ENCODE measurements at regions not wholly inside any gene's neighbourhood (a gene's known extent, or its start where the extent isn't known, plus 50 kb on each side); places are given as distances from the start of the nearest gene placed in this dataset.
"Not testable (repeated sequence)": the region's sequence is repeated elsewhere in the genome, so short reads cannot be mapped to it uniquely, and the experiment has no call there.

GRCh38 chr1:22332795-22333499 lies 118.7 kb upstream of the ZBTB40 start:
- Histone ChIP-seq H3K36me3 (ENCODE audit: low read depth) (no peaks in the 10 kb centered on the region), H3K27me3 (ENCODE audit: insufficient read depth, low read depth) (no peaks in the 10 kb centered on the region), H3K4me2 (0 out of 2 replicates have a peak overlapping the region, but pooled peaks have one; percentile 11), H3K9me2 (ENCODE audit: insufficient read depth) (no peaks in the 10 kb centered on the region), H4K20me1 (ENCODE audit: insufficient read depth) (no peaks in the 10 kb centered on the region), H3K27ac (peak overlapping the region; percentile 34; the same call in 1 of the 2 replicates), H3K4me1 (replicated peaks; ENCODE audit: insufficient read depth) (peaks cover 9% of the 10 kb centered on the region; the same call in 1 of the 2 replicates), H3K4me3 (no peak overlapping the region), H2AFZ (0 out of 2 replicates have a peak overlapping the region, but pooled peaks have one; percentile 60), H3K9me3 (ENCODE audit: insufficient read depth, low read depth) (no peaks in the 10 kb centered on the region), H3K79me2 (ENCODE audit: low read depth) (no peaks in the 10 kb centered on the region), H3F3A (ENCODE audit: insufficient read depth, low read depth) (no peaks in the 10 kb centered on the region)
- CTCF ChIA-PET, result no interaction called here
- POLR2A ChIA-PET (ENCODE audit: unreplicated experiment), result no interaction called here
- peak; percentile 53 for DNase-seq
- intact Hi-C loops (cut with micrococcal nuclease; ENCODE audit: unreplicated experiment), result no loop called here
- no TSS peak for BruUV-seq (replicated peaks)
- TF ChIP-seq EZH2 (IDR thresholded peaks at IDR 0.05; ENCODE audit: low read depth), result no peak
- TF ChIP-seq, protein P1, sequence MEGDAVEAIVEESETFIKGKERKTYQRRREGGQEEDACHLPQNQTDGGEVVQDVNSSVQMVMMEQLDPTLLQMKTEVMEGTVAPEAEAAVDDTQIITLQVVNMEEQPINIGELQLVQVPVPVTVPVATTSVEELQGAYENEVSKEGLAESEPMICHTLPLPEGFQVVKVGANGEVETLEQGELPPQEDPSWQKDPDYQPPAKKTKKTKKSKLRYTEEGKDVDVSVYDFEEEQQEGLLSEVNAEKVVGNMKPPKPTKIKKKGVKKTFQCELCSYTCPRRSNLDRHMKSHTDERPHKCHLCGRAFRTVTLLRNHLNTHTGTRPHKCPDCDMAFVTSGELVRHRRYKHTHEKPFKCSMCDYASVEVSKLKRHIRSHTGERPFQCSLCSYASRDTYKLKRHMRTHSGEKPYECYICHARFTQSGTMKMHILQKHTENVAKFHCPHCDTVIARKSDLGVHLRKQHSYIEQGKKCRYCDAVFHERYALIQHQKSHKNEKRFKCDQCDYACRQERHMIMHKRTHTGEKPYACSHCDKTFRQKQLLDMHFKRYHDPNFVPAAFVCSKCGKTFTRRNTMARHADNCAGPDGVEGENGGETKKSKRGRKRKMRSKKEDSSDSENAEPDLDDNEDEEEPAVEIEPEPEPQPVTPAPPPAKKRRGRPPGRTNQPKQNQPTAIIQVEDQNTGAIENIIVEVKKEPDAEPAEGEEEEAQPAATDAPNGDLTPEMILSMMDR (conservative IDR thresholded peaks at IDR 0.05), result no peak

DNA sequence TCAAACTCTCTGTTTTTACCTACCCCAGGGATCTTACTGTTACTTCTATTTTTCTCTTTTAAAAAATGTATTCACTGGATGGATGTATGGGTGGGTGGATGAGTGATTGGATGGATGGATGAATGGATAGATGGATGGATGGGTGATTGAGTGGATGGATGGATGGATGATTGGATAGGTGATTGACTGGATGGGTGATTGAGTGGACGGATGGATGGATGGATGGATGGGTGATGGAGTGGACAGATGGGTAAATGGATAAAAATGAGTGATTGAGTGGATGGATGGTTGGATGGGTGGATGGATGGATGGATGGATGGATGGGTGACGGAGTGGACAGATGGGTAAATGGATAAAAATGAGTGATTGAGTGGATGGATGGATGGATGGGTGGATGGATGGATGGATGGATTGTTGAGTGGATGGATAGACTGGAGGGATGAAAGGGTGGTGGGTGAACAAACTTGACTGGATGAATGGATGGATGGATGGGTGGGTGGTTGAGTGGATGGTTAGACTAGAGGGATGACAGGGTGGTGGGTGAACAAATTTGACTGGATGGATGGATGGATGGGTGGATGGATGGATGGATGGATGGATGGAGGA lies 118.0 kb upstream of the ZBTB40 start:
- Histone ChIP-seq H3K4me3 (no peak overlapping the region), H3K27me3 (ENCODE audit: insufficient read depth, low read depth) (no peaks in the 10 kb centered on the region), H3K9me2 (ENCODE audit: insufficient read depth) (no peaks in the 10 kb centered on the region), H3K4me2 (0 out of 2 replicates have a peak overlapping the region, but pooled peaks have one; percentile 11), H3K4me1 (replicated peaks; ENCODE audit: insufficient read depth) (peaks cover 9% of the 10 kb centered on the region; the same call in 1 of the 2 replicates), H3F3A (ENCODE audit: insufficient read depth, low read depth) (no peaks in the 10 kb centered on the region), H2AFZ (0 out of 2 replicates have a peak overlapping the region, but pooled peaks have one; percentile 60), H3K9me3 (ENCODE audit: insufficient read depth, low read depth) (no peaks in the 10 kb centered on the region), H3K79me2 (ENCODE audit: low read depth) (no peaks in the 10 kb centered on the region), H3K27ac (peak overlapping the region; percentile 34; the same call in 1 of the 2 replicates), H4K20me1 (ENCODE audit: insufficient read depth) (no peaks in the 10 kb centered on the region), H3K36me3 (ENCODE audit: low read depth) (no peaks in the 10 kb centered on the region)
- POLR2A ChIA-PET (ENCODE audit: unreplicated experiment), result no interaction called here
- BruUV-seq (replicated peaks), result no TSS peak
- DNase-seq, result no peak
- TF ChIP-seq EZH2 (IDR thresholded peaks at IDR 0.05; ENCODE audit: low read depth), result no peak
- TF ChIP-seq, protein P1 (conservative IDR thresholded peaks at IDR 0.05), result no peak
- CTCF ChIA-PET, result interaction anchor here (0.6 kb wide), 1 partner anchor 21 kb away, joined by 4 read pairs; no protein-coding TSS in a partner anchor
- intact Hi-C loops (cut with micrococcal nuclease; ENCODE audit: unreplicated experiment), result no loop called here

DNA sequence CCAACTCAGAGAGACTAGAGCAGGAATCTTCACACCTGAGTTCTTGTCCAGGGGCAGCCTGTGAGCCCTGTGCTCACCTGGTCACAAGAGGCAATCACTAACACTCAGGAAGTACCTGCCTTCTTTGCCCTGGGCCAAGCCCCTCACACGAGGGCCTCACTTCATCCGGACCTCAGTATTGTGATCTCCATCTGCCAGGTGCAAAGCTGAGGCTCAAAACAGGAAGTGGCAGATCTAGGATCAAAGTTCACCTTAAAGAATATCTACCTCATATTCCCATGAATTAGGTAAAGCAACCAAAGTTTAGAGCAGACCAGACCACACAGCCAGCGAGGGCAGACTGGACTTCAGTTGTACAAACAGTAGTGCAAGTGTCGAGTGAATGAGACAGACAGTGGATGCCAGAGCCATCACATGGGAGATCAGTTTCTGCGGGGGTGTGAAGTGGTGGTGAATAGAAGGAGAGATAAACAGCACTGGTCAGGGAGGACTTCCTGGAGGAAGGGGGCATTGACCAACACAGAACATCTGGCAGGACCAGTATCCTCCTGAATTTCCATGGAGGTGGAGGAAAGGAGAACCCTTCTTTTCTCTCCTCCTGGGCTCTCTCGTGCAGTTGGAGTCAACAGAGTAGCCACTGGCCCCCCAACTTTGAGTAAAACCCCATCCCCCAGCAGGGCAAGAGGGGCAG lies 116.6 kb upstream of the ZBTB40 start:
- Histone ChIP-seq H3K4me3 (no peak overlapping the region), H3F3A (ENCODE audit: insufficient read depth, low read depth) (no peaks in the 10 kb centered on the region), H4K20me1 (ENCODE audit: insufficient read depth) (no peaks in the 10 kb centered on the region), H3K79me2 (ENCODE audit: low read depth) (no peaks in the 10 kb centered on the region), H3K4me2 (no peak overlapping the region), H3K9me3 (ENCODE audit: insufficient read depth, low read depth) (no peaks in the 10 kb centered on the region), H3K4me1 (replicated peaks; ENCODE audit: insufficient read depth) (peaks cover 9% of the 10 kb centered on the region; the same call in 1 of the 2 replicates), H3K27ac (no peak overlapping the region), H3K36me3 (ENCODE audit: low read depth) (no peaks in the 10 kb centered on the region), H3K27me3 (ENCODE audit: insufficient read depth, low read depth) (no peaks in the 10 kb centered on the region), H3K9me2 (ENCODE audit: insufficient read depth) (no peaks in the 10 kb centered on the region), H2AFZ (no peak overlapping the region)
- intact Hi-C loops (cut with micrococcal nuclease; ENCODE audit: unreplicated experiment), result no loop called here
- POLR2A ChIA-PET (ENCODE audit: unreplicated experiment), result no interaction called here
- BruUV-seq (replicated peaks), result no TSS peak
- CTCF ChIA-PET, result no interaction called here
- TF ChIP-seq, protein P1 (conservative IDR thresholded peaks at IDR 0.05), result no peak
- no peak for TF ChIP-seq EZH2 (IDR thresholded peaks at IDR 0.05; ENCODE audit: low read depth)
- DNase-seq, result no peak

- H3K4me3 ChIP-seq; DNase-seq; H3K27ac ChIP-seq; H3K36me3 ChIP-seq (ENCODE audit: low read depth); intact Hi-C loops (cut with micrococcal nuclease; ENCODE audit: unreplicated experiment); BruUV-seq (replicated peaks); H2AFZ ChIP-seq; POLR2A ChIA-PET (ENCODE audit: unreplicated experiment); H3K79me2 ChIP-seq (ENCODE audit: low read depth); H3F3A ChIP-seq (ENCODE audit: insufficient read depth, low read depth); H3K4me2 ChIP-seq; H3K27me3 ChIP-seq (ENCODE audit: insufficient read depth, low read depth); H3K4me1 ChIP-seq (replicated peaks; ENCODE audit: insufficient read depth); H3K9me2 ChIP-seq (ENCODE audit: insufficient read depth); H3K9me3 ChIP-seq (ENCODE audit: insufficient read depth, low read depth); H4K20me1 ChIP-seq (ENCODE audit: insufficient read depth): not testable (repeated sequence)
- CTCF ChIA-PET, result interaction anchor here (0.6 kb wide), 1 partner anchor 712 kb away, joined by 4 read pairs; no protein-coding TSS in a partner anchor
These were observed 115.4 kb upstream of the ZBTB40 start for GRCh38 chr1:22336274-22336673.

Data from PC-9 (cell line).